ENCODE measurements at regions not wholly inside any gene's neighbourhood (a gene's known extent, or its start where the extent isn't known, plus 50 kb on each side); places are given as distances from the start of the nearest gene placed in this dataset.

GRCh38 chr2:180799141-180799540 lies 181.3 kb upstream of the UBE2E3 start:
- TF ChIP-seq CTCF (IDR thresholded peaks at IDR 0.05) (no peak), POLR2A (IDR thresholded peaks at IDR 0.05) (no peak)
